Keratinocyte (primary cell): ENCODE measurements at regions not wholly inside any gene's neighbourhood (a gene's known extent, or its start where the extent isn't known, plus 50 kb on each side); places are given as distances from the start of the nearest gene placed in this dataset.

Experiments
- DNase-seq: peaks from one replicate; pipeline ENCODE4 v3.0.0-alpha.2; 2011; ENCODE audit warnings: low read depth, missing footprints, low spot score
- FAIRE-seq: peaks from 2 replicates; lab custom pipeline; 2011; peaks lifted over from hg19 to GRCh38; lab: Jason Lieb, UNC
- H2AFZ ChIP-seq: 2 replicates; pipeline ENCODE4 v1.6.0; 2012; ENCODE audit warnings: low read length, control low read depth, inconsistent platforms; ENCODE audit not compliant: control insufficient read depth
- H3K27ac ChIP-seq: 2 replicates; pipeline ENCODE4 v1.5.1; 2011; ENCODE audit warnings: low read length; ENCODE audit not compliant: control insufficient read depth, insufficient read depth
- H3K27me3 ChIP-seq: 3 replicates; pipeline ENCODE4 v1.6.0; 2011; ENCODE audit warnings: low read length; ENCODE audit not compliant: control insufficient read depth, insufficient read depth; ENCODE audit errors: extremely low read depth
- H3K36me3 ChIP-seq, 2 experiments: 2 replicates in 1 of 2; 3 replicates in 1 of 2; pipeline ENCODE4 v1.5.1; 2011; ENCODE audit warnings: low read length in 2 of 2, mild to moderate bottlenecking in 1 of 2; ENCODE audit not compliant: control insufficient read depth in 2 of 2, insufficient read depth in 2 of 2; ENCODE audit errors: extremely low read depth in 1 of 2
- H3K4me1 ChIP-seq: 3 replicates; pipeline ENCODE4 v1.5.1; 2011; ENCODE audit warnings: low read length; ENCODE audit not compliant: control insufficient read depth, insufficient read depth; ENCODE audit errors: extremely low read depth
- H3K4me2 ChIP-seq: 3 replicates; pipeline ENCODE4 v1.6.0; 2011; ENCODE audit warnings: low read depth, low read length; ENCODE audit not compliant: control insufficient read depth, insufficient read depth; ENCODE audit errors: extremely low read depth
- H3K4me3 ChIP-seq, 3 experiments: fragments of 200-600 bp in 1 of 3; sonication (generic) in 1 of 3; 2 replicates in 2 of 3; 3 replicates in 1 of 3; pipeline ENCODE4 v1.5.1; 2011 to 2016; ENCODE audit warnings: low read length in 3 of 3, mild to moderate bottlenecking in 3 of 3, control low read depth in 2 of 3, inconsistent platforms in 1 of 3, low read depth in 1 of 3, mixed read lengths in 1 of 3, mixed run types in 1 of 3, moderate library complexity in 1 of 3; ENCODE audit not compliant: control insufficient read depth in 2 of 3, insufficient read depth in 2 of 3; ENCODE audit errors: extremely low read depth in 1 of 3
- H3K79me2 ChIP-seq: 2 replicates; pipeline ENCODE4 v1.6.0; 2012; ENCODE audit warnings: low read length; ENCODE audit not compliant: control insufficient read depth, insufficient read depth
- H3K9ac ChIP-seq: 3 replicates; pipeline ENCODE4 v1.6.0; 2011; ENCODE audit warnings: low read length; ENCODE audit not compliant: control insufficient read depth, insufficient read depth; ENCODE audit errors: extremely low read depth
- H3K9me1 ChIP-seq: 3 replicates; pipeline ENCODE4 v1.6.0; 2011; ENCODE audit warnings: low read length; ENCODE audit not compliant: control insufficient read depth, insufficient read depth; ENCODE audit errors: extremely low read depth
- H3K9me3 ChIP-seq: 2 replicates; pipeline ENCODE4 v1.5.1; 2012; ENCODE audit warnings: low read depth, low read length; ENCODE audit not compliant: control insufficient read depth
- H4K20me1 ChIP-seq: 3 replicates; pipeline ENCODE4 v1.6.0; 2011; ENCODE audit warnings: low read length; ENCODE audit not compliant: control insufficient read depth, insufficient read depth; ENCODE audit errors: extremely low read depth
- CTCF ChIP-seq, 3 experiments: IDR thresholded peaks in 1 of 3; conservative IDR thresholded peaks in 1 of 3; optimal IDR thresholded peaks in 1 of 3; 2 replicates in 2 of 3; 3 replicates in 1 of 3; pipeline versions ENCODE3 to v1.5.1; 2011; ENCODE audit warnings: low read length in 3 of 3, mild to moderate bottlenecking in 3 of 3, moderate library complexity in 2 of 3, control low read depth in 1 of 3, inconsistent platforms in 1 of 3; ENCODE audit not compliant: insufficient read depth in 2 of 3; ENCODE audit errors: extremely low read depth in 1 of 3
- EZH2 ChIP-seq: IDR thresholded peaks from one replicate; pipeline ENCODE4 v1.6.1; 2012; ENCODE audit warnings: inconsistent platforms, mild to moderate bottlenecking, low read length, moderate library complexity
- dilution Hi-C: fragments of 300-500 bp; cut with MboI; formaldehyde crosslinking; loops from one replicate; pipeline ENCODE4 v1.7.0; 2020; ENCODE audit warnings: low sequenced_read_pairs; ENCODE audit not compliant: extremely low pct_ligation_motif_present

- H3K9me3 ChIP-seq = peaks cover 2% of the 10 kb centered on the region
- H2AFZ ChIP-seq = no peak overlapping the region
- no peaks in the 10 kb centered on the region for H4K20me1 ChIP-seq
- H3K79me2 ChIP-seq = no peaks in the 10 kb centered on the region
- no peak overlapping the region for H3K9ac ChIP-seq
- TF ChIP-seq EZH2 (no peak), CTCF (optimal IDR thresholded peaks at IDR 0.05 in 1 of 3, IDR thresholded peaks at IDR 0.05 in 1 of 3, conservative IDR thresholded peaks at IDR 0.05 in 1 of 3; ENCODE audit: extremely low read depth in 1 of 3, insufficient read depth in 2 of 3, low read length in 3 of 3) (no peak)
- no peak for FAIRE-seq
- no peak for DNase-seq
- H3K27ac ChIP-seq = no peak overlapping the region
- H3K9me1 ChIP-seq = no peaks in the 10 kb centered on the region
- no peak overlapping the region for H3K4me2 ChIP-seq
- dilution Hi-C loops = no loop called here
- no peaks in the 10 kb centered on the region for H3K27me3 ChIP-seq
- H3K4me1 ChIP-seq = no peaks in the 10 kb centered on the region
- H3K4me3 ChIP-seq = no peak overlapping the region
- no peaks in the 10 kb centered on the region for H3K36me3 ChIP-seq
Observed at GRCh38 chr4:33386764-33387163, 2666.6 kb downstream of the PCDH7 start.

GRCh38 chr4:33390976-33391375, 2670.8 kb downstream of the PCDH7 start:
- Histone ChIP-seq H2AFZ (no peak overlapping the region), H3K36me3 (no peaks in the 10 kb centered on the region), H3K27me3 (no peaks in the 10 kb centered on the region), H3K27ac (no peak overlapping the region), H3K9me1 (no peaks in the 10 kb centered on the region), H3K4me3 (no peak overlapping the region), H3K9ac (no peak overlapping the region), H3K9me3 (no peaks in the 10 kb centered on the region), H3K79me2 (no peaks in the 10 kb centered on the region), H3K4me1 (no peaks in the 10 kb centered on the region), H4K20me1 (no peaks in the 10 kb centered on the region), H3K4me2 (no peak overlapping the region)
- TF ChIP-seq EZH2 (no peak), CTCF (optimal IDR thresholded peaks at IDR 0.05 in 1 of 3, IDR thresholded peaks at IDR 0.05 in 1 of 3, conservative IDR thresholded peaks at IDR 0.05 in 1 of 3; ENCODE audit: extremely low read depth in 1 of 3, insufficient read depth in 2 of 3, low read length in 3 of 3) (no peak)
- DNase-seq (no peak), FAIRE-seq (no peak)
- dilution Hi-C loops = no loop called here
